IPS DF 19.7 (cell line): ENCODE measurements at regions not wholly inside any gene's neighbourhood (a gene's known extent, or its start where the extent isn't known, plus 50 kb on each side); places are given as distances from the start of the nearest gene placed in this dataset.

Source experiments
- DNase-seq: peaks from one replicate; pipeline ENCODE4 v3.0.0-alpha.2; 2013; ENCODE audit warnings: low read depth, low spot score

- no peak for DNase-seq
Observed at GRCh38 chr12:89939522-89940215, 231.0 kb upstream of the ATP2B1 start.

GRCh38 chr12:89936631-89937030 lies 228.0 kb upstream of the ATP2B1 start:
- DNase-seq: no peak

DNA sequence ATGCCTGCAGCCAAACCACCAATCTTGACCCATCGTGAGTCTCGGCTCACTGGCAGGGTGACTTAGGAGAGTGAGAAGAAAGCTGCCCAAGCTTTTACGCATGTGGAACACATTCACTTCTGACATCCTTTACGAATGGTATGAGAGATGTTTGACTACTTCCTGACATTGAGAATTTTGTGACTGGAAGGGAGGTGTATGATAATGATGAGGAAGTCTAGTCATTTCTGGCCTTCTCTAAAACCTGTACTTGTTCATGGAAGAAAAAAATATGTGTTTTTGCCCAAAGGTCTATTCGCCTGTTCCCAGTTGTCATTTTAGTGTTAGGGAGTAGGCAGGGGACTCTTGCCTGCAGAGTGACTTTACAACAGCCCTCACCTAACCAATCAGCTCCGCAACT lies 227.2 kb upstream of the ATP2B1 start:
- DNase-seq: no peak

DNA sequence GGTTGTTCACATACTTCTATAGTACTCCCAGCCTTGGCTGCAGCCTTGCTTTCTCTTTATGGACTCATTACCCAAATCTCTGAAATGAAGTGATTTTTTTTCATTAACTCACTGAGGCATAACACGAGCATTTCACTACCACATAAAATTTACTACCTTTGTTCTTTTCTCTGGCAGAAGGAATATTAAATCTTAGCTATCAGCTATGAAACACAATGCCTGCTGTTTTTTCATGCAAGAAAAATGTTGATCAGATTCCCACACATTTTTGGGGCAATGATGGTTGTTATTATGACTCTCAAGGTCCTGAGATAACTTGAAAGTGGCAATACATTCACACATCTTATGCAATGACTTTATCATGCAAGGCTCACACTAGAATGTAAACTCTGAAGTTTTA lies 225.3 kb upstream of the ATP2B1 start:
- DNase-seq: no peak

- no peak for DNase-seq
Observed at GRCh38 chr12:89932954-89933353, 224.3 kb upstream of the ATP2B1 start.

- no peak for DNase-seq
Observed at GRCh38 chr12:89928467-89928866, 219.8 kb upstream of the ATP2B1 start.

DNA sequence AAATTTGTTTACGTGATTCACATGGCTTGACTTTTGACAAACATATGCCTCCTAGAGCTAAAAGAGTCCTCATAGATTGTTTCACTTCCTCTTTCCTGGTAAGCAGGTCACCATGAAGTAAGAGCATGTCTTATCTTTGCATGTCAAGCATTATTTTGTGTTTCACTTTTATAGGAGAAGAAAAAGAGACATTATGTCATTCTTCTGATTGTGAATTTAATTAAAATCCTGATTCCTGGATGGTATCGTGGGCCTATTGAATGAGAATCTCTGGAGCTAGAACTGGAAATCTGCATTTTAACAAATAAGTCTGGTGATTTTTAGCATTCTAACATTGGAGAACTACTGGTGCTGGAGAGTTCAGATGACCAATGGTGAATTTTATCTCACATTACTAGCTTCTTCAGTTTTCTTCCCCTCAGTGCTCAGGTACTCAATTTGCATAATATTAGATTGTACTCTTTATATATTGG lies 218.6 kb upstream of the ATP2B1 start:
- DNase-seq: no peak

- no peak for DNase-seq
Observed at GRCh38 chr12:89924191-89924590, 215.6 kb upstream of the ATP2B1 start.

GRCh38 chr12:89923091-89923490 lies 214.5 kb upstream of the ATP2B1 start:
- DNase-seq: no peak

GRCh38 chr12:89920866-89921265 lies 212.2 kb upstream of the ATP2B1 start:
- no peak for DNase-seq

- no peak for DNase-seq
Observed at GRCh38 chr12:89919241-89919906, 210.7 kb upstream of the ATP2B1 start.

DNA sequence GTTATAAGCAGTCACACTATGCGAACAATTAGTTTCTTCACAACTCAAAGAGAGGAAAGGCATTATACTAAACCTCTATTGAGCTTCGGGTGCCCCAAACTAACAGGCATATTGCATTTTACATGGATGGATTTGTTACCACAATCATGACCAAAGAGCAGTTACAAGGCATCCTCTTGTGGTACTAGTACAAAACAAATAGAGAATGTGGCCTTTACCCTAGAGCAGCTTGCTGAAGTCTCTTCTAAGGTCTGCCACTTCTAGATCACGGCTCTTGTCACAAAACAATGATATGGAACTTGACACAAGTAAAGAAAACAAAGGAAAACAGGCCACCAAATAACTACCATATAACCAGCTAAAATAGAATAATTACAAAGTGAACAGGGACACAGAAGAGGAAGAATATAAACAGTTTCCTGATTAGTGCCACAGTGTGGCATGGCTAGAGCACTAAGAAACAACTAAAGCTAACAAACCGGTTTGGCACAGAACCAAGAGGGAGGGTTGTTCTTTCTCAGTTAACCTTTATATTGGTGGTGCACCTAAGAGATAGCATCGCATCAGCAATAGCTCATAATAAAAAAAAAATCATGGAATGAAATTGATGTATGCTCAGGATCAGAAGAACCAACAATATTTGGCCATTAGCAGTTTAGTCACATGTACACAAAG lies 209.7 kb upstream of the ATP2B1 start:
- no peak for DNase-seq

GRCh38 chr12:89909753-89910152 lies 201.1 kb upstream of the ATP2B1 start:
- no peak for DNase-seq

DNA sequence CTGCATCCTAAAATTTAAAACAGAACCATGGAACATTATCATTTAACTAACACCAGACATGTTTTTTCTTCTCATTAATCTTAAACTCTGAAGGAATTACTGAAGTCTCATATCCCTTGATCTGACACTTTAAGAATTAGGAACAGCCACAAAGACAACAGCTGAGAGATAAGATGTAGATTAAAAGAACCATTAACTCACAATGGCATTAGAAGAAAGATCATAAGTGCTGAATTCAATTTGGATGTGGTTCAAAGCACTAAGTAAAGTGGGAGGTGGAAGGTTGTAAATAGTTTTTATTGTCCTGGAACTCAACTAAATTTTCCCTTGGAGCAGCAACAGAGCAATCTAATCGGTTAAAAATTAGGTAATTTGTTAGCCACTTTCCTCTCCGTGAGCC lies 199.0 kb upstream of the ATP2B1 start:
- no peak for DNase-seq

DNA sequence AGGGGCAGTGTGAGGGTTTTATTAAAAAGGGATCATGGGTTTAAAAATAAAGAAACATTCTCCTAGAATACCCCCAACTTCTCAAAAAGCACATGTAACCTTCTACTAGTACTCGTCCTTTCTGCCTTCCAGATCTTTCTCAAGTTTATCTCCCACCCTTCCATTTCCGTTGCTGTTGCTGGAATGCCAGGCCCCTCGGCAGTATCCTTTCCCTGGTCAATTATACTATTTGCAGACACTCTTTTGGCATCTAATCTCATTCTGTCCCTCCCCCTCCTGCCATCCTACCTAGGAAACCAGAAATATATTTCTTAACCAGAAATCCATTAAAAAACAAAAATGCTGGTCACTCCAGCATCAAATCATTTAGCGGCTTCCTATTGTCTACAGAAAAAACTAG lies 198.2 kb upstream of the ATP2B1 start:
- DNase-seq: no peak

DNA sequence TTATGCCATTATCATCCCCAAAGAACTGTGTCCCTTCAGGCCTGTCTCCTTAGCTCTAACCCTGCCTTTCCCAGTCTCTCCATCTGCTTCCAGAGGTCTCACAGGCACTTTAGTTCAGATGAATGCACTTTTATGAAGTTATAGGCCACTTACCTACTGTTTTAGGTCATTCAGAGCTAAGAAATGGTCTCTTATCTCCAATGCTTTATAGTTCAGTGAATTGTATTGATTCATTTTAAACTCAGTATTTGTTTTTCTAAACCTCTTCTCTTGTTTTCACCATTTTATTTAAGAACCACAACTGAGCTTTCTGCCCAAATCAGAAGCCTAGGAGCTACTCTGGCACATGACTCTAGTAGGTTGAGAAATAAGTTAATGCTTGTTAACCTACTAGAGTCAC lies 197.5 kb upstream of the ATP2B1 start:
- no peak for DNase-seq

DNA sequence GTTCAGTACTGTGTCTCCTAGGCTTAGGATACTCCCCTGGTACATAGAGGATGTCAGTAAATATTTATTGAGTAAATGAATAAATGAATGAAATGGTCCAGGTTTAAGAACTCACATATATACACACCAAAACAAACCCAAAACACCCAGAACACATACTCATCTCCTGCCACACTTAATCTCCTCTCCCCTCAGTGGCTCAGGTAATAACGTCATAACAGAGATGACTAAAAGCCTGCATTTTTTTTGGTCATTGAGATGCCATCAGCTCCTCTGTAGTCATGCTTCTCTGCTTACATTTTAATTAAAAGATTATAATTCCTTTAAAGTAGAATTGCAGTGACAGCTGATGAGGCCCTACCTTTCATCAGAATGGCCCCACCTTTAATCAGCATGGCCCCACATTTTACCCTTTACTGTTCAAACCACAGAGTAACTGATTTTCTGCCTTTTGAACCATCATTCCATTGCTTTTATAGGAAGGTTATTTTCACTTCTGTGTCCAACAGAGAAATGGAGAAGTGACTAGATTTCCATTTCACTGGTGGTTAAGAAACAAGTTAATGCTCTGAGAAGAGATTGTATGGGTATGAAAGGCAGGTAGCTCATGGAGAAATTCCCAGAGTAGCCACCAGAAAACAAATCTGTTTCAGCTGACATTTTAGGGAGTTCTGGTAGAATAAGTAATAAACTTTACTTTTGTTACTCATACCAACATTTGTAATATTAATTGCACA lies 193.4 kb upstream of the ATP2B1 start:
- no peak for DNase-seq

GRCh38 chr12:89901319-89901718 lies 192.7 kb upstream of the ATP2B1 start:
- DNase-seq: no peak

DNA sequence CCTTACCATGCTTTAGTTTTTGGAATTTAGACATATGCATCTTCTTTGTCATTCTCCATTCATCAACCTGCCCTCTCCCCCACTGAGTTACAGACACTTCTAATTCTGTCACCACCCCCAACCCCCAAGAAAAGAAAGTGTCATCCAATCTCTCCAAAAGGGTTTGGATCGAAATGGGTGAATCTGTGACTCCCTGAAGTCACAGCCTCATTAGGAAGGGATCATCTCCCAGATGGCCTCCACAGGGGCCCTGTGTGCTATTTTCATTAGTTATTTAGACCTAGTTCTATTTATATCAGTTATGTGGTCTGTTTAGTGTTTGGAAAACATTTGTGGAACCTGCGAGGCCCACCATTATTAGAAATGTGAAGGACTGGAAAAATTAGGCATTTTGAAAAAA lies 191.0 kb upstream of the ATP2B1 start:
- no peak for DNase-seq

DNA sequence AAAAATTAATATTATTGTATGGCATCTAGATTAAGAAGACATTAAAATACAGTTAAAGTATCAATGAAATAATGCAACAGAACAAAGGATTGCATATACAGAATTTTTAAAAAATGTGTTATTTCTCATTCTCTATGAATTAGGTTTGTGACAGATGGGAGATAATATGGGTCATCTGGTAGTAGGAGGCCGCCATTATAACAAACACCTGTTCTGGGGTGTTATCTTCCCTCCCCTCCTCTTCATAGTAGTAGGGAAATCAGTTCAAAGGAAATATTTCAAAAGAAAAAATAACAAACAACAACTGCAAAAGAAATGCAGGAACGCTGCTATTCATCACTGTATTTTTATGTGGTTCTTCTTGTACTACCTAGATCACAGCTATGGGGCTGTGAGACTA lies 187.0 kb upstream of the ATP2B1 start:
- no peak for DNase-seq

- no peak for DNase-seq
Observed at GRCh38 chr12:89895101-89895500, 186.5 kb upstream of the ATP2B1 start.
